ENCODE measurements at regions not wholly inside any gene's neighbourhood (a gene's known extent, or its start where the extent isn't known, plus 50 kb on each side); places are given as distances from the start of the nearest gene placed in this dataset.

DNA sequence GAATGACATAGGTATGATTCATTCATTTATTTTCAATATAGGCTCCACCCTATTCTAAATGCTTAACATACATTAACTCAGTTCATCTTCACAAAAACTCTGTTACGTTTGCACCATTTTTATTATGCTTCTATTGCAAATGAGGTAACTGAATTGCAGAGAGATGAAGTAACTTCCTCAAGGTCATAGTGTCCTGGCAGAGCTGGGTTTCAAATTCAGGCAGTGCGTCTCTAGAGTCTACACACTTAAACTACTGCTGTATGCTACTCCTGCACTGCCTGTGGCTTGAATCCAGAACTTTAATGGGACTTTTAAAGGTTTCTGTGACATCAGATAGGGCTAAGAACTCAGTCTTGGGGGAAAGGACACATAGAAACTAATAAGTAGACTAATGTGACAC is 413.4 kb downstream of the UBE2NL start:
- TF ChIP-seq, protein P1, sequence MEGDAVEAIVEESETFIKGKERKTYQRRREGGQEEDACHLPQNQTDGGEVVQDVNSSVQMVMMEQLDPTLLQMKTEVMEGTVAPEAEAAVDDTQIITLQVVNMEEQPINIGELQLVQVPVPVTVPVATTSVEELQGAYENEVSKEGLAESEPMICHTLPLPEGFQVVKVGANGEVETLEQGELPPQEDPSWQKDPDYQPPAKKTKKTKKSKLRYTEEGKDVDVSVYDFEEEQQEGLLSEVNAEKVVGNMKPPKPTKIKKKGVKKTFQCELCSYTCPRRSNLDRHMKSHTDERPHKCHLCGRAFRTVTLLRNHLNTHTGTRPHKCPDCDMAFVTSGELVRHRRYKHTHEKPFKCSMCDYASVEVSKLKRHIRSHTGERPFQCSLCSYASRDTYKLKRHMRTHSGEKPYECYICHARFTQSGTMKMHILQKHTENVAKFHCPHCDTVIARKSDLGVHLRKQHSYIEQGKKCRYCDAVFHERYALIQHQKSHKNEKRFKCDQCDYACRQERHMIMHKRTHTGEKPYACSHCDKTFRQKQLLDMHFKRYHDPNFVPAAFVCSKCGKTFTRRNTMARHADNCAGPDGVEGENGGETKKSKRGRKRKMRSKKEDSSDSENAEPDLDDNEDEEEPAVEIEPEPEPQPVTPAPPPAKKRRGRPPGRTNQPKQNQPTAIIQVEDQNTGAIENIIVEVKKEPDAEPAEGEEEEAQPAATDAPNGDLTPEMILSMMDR (IDR thresholded peaks at IDR 0.05; ENCODE audit: insufficient read depth, low read length), result no peak
- TF ChIP-seq, protein P2, sequence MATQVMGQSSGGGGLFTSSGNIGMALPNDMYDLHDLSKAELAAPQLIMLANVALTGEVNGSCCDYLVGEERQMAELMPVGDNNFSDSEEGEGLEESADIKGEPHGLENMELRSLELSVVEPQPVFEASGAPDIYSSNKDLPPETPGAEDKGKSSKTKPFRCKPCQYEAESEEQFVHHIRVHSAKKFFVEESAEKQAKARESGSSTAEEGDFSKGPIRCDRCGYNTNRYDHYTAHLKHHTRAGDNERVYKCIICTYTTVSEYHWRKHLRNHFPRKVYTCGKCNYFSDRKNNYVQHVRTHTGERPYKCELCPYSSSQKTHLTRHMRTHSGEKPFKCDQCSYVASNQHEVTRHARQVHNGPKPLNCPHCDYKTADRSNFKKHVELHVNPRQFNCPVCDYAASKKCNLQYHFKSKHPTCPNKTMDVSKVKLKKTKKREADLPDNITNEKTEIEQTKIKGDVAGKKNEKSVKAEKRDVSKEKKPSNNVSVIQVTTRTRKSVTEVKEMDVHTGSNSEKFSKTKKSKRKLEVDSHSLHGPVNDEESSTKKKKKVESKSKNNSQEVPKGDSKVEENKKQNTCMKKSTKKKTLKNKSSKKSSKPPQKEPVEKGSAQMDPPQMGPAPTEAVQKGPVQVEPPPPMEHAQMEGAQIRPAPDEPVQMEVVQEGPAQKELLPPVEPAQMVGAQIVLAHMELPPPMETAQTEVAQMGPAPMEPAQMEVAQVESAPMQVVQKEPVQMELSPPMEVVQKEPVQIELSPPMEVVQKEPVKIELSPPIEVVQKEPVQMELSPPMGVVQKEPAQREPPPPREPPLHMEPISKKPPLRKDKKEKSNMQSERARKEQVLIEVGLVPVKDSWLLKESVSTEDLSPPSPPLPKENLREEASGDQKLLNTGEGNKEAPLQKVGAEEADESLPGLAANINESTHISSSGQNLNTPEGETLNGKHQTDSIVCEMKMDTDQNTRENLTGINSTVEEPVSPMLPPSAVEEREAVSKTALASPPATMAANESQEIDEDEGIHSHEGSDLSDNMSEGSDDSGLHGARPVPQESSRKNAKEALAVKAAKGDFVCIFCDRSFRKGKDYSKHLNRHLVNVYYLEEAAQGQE (IDR thresholded peaks at IDR 0.05; ENCODE audit: insufficient replicate concordance, low read depth), result no peak
- TF ChIP-seq GABPA (IDR thresholded peaks at IDR 0.05; ENCODE audit: low read depth) (no peak), POLR2AphosphoS5 (IDR thresholded peaks at IDR 0.05; ENCODE audit: low read depth) (no peak)

Measured in HL-60 (cell line).